IPS DF 4.7 (cell line): ENCODE measurements at regions not wholly inside any gene's neighbourhood (a gene's known extent, or its start where the extent isn't known, plus 50 kb on each side); places are given as distances from the start of the nearest gene placed in this dataset.
"Not testable (repeated sequence)": the region's sequence is repeated elsewhere in the genome, so short reads cannot be mapped to it uniquely, and the experiment has no call there.

Source experiments
- DNase-seq: peaks from one replicate; pipeline ENCODE4 v3.0.0-alpha.2; 2013; ENCODE audit warnings: low spot score; ENCODE audit errors: extremely low read depth

- DNase-seq: no peak
These were observed 271.6 kb downstream of the C16orf95 start for GRCh38 chr16:87045466-87046216.

- no peak for DNase-seq
These were observed 271.0 kb downstream of the C16orf95 start for GRCh38 chr16:87046235-87046634.

DNA sequence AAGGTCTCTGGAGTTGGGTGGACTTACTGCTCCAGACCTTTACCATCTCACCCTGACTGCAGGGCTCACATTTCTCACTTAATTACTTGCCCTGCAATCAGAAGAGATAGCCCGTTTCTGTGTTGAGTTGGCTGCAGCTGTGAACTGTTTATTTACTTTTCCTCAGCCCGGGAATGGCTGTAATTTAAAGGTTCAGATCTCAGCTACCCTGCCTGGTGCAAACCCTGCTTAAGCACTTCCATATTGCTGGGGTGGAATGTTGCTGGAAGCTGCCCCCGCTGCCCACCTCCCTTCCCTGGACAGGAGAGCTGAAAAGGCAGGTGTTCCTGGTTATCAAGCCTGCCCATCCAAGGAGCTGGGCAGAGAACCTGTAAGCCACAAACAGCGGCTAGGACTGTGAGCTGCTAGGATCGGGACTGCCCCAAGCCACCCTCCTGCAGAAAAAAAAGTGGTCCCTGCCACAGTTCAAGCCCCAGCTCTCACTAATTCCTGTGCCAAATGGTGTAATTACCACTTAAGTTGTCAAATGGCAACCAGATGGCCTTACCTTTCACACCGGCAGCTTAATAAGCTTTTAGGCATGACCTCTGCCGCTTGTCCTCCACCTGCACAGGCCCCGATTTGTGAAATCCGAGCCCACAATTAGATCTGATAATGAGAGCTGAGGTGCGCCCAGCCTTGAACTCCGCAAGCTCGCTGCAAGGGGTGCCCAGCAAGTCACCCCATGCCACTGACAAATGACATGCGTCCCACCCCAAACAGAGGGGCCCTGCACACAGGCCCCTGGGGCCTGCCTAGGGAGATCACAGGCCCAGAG is 269.8 kb downstream of the C16orf95 start:
- DNase-seq: no peak

DNA sequence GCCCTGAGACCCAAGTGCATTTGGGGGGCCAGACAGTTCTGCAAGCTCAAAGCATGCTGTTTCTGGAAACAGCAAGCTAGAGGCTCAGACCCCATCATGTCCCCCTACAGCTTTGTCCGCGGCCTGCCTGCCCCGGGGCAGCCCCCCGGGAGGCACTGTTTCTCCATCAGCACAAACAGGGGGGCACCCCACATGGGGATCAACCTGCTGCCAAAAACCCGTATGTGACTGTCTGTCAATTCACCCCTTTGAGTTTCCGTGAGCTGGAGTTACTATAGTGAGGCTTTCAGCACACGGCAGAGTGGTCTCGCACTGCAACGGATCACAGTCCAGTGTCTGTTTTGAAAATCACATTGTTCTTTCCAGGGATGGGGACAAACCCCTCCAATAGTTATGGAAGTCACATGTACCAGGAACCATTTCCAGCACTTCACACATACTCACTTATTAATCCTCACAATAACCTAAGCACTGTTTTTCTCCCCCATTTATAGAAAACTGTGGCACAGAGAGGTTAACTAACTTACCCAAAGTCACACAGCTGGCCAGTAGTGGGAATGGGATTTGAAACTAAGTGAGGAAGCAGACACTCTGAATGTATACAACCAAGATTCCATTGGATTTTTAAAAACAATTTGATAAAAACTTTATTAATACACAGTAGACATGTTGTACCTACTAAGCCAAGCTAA is 269.0 kb downstream of the C16orf95 start:
- no peak for DNase-seq

- no peak for DNase-seq
These were observed 268.5 kb downstream of the C16orf95 start for GRCh38 chr16:87048730-87049115.

DNA sequence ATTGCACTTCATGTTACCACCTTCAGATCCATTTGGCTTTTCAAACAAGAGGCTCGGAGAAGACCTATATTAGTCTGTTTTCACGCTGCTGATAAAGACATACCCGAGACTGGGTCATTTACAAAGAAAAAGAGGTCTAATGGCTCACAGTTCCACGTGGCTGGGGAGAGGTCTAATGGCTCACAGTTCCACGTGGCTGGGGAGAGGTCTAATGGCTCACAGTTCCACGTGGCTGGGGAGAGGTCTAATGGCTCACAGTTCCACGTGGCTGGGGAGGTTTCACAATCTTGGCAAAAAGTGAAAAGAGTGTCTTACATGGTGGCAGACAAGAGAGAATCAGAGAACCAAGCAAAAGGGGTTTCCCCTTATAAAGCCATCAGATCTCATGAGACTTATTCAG is 268.0 kb downstream of the C16orf95 start:
- not testable (repeated sequence) for DNase-seq

DNA sequence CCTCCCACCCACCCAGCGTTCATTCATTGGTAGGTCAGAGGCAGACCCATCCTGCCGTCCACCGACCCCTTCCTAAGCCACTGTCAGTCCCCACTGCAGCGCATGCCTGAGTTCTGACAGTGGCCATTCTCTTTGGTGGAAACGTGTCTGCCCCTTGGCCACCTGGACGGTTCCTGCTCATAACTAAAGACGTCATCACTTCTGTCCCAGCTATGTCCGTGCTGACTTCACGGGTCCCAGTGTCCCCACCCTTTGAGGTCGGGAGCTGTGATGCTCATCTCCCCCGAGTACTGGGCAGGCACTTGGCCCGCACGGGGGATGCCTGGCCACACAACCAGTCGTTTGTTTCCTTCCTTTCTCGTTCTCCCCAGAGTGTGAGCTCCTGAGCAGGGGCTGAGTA is 267.1 kb downstream of the C16orf95 start:
- no peak for DNase-seq

GRCh38 chr16:87051526-87052320 is 265.5 kb downstream of the C16orf95 start:
- DNase-seq: no peak

GRCh38 chr16:87052506-87052905 is 264.7 kb downstream of the C16orf95 start:
- no peak for DNase-seq

- DNase-seq: no peak
These were observed 263.9 kb downstream of the C16orf95 start for GRCh38 chr16:87053016-87053982.

GRCh38 chr16:87054154-87054553 is 263.0 kb downstream of the C16orf95 start:
- DNase-seq: no peak

DNA sequence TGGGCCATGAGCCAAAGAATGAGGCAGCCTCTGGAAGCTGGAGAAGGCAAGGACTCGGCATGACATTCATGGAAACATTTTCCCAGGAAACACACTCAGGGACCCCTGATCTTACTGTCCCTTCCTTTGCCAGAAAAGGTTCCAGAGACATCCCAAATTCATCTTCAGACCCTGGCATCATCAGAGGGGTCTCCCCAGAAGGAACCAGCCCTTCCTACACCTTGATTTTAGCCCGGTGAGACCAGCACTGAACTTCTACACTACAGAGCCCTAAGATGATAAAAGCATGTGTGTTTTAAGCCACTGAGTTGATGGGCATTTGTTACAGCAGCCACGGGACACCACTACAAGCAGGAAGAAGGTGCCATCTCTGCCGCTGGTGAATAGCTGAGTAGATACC is 262.3 kb downstream of the C16orf95 start:
- no peak for DNase-seq

GRCh38 chr16:87056083-87056482 is 261.1 kb downstream of the C16orf95 start:
- no peak for DNase-seq

GRCh38 chr16:87056551-87056950 is 260.6 kb downstream of the C16orf95 start:
- no peak for DNase-seq

DNA sequence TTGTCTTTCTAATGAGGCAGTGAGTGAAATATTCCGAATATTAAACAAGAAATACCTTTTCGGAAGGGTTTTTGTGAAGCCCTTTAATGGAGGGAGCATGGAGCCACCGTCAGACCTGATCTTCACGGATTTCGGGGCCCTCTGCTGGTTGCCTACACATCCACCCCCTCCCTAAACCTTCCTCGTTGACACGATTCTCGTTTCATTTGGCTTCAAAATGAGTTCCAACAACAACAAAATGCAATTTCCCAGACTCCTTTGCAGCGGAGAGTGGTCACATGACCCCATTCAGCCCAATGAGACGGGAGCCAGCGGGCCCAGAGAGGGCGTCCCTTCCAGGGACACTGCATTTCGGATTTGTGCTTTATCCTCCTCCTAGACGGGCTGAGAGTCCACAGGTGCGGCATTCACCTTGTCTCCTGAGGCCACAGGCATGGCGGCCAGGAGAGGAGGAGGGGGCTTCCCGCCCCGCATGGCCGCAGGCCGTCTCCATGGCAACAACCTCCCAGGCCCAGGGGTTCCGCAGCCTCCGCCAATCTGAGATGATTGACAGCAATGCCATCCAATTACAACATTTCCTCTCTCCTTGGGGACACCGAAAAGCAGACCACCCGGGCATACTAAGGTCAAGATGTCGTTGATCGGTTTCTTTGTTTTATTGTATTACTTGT is 259.8 kb downstream of the C16orf95 start:
- DNase-seq: no peak

DNA sequence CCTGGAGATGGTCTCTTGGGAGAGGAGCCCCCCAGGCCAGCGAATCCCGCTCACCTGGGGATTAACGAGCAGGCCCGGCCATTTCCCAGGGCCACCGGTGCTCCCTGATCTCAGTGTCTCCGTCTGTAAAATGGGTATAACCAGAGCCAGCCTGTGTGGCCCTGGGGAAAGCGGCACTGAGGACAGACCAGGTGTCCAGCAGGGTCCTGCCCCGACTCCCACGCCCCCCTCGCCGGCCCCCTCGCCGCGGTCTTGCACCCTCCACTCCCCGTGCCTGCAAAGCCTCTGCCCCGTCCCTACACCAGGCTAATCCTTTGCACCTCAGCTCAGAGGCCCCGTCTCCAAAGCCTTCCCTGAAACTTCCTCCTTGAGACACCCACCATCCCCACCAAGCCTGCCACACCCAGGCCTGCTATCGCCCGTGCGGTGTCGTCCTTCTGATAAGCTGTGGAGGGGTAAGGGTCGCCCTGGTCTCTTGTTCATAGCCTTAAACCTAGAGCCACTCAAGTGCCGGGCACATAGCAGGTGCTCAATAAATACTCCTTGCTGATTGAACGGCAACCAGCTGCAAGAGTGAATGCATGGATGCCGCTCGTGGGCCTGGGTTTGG is 259.1 kb downstream of the C16orf95 start:
- DNase-seq: no peak

GRCh38 chr16:87058728-87059250 is 258.4 kb downstream of the C16orf95 start:
- DNase-seq: no peak

- DNase-seq: no peak
These were observed 256.9 kb downstream of the C16orf95 start for GRCh38 chr16:87060034-87060986.
